KMS-11 (cell line): ENCODE measurements at regions not wholly inside any gene's neighbourhood (a gene's known extent, or its start where the extent isn't known, plus 50 kb on each side); places are given as distances from the start of the nearest gene placed in this dataset.

Experiments used
- H2AFZ ChIP-seq: fragments of 200-600 bp; sonication (generic); 2 replicates; pipeline ENCODE4 v1.6.1; 2016; ENCODE audit warnings: antibody characterized with exemption, mixed run types, low read depth
- H3K27ac ChIP-seq: fragments of 200-600 bp; sonication (generic); 2 replicates; pipeline ENCODE4 v1.6.1; 2016; ENCODE audit warnings: mild to moderate bottlenecking, mixed run types
- H3K27me3 ChIP-seq: fragments of 200-600 bp; sonication (generic); 2 replicates; pipeline ENCODE4 v1.6.1; 2017; ENCODE audit warnings: mild to moderate bottlenecking, low read depth, mixed run types, moderate library complexity; ENCODE audit not compliant: insufficient read depth
- H3K36me3 ChIP-seq: fragments of 200-600 bp; sonication (generic); 2 replicates; pipeline ENCODE4 v1.6.1; 2017; ENCODE audit warnings: mild to moderate bottlenecking, mixed run types; ENCODE audit not compliant: insufficient read depth
- H3K4me1 ChIP-seq: fragments of 200-600 bp; sonication (generic); 2 replicates; pipeline ENCODE4 v1.6.1; 2016; ENCODE audit warnings: mild to moderate bottlenecking, low read depth, mixed run types; ENCODE audit not compliant: poor library complexity, severe bottlenecking
- H3K4me2 ChIP-seq: fragments of 200-600 bp; sonication (generic); 2 replicates; pipeline ENCODE4 v1.7.0; 2016; ENCODE audit warnings: mild to moderate bottlenecking, mixed run types
- H3K4me3 ChIP-seq: fragments of 200-600 bp; sonication (generic); IDR thresholded peaks from 2 replicates; pipeline ENCODE4 v1.6.1; 2017; ENCODE audit warnings: low read depth, low read length, mixed read lengths; ENCODE audit not compliant: insufficient read depth
- H3K79me2 ChIP-seq: fragments of 200-600 bp; sonication (generic); 2 replicates; pipeline ENCODE4 v1.6.1; 2016; ENCODE audit warnings: low read depth, mixed run types; ENCODE audit not compliant: insufficient read depth
- H3K9ac ChIP-seq: fragments of 200-600 bp; sonication (generic); 2 replicates; pipeline ENCODE4 v1.6.1; 2016; ENCODE audit warnings: mild to moderate bottlenecking, mixed run types
- H4K20me1 ChIP-seq: fragments of 200-600 bp; sonication (generic); 2 replicates; pipeline ENCODE4 v1.6.1; 2016; ENCODE audit warnings: mild to moderate bottlenecking, mixed run types; ENCODE audit not compliant: insufficient read depth
- TF ChIP-seq, protein P1 (sequence below): fragments of 200-600 bp; sonication (generic); conservative IDR thresholded peaks from 2 replicates; pipeline ENCODE4 v1.6.1; 2017; ENCODE audit warnings: low read depth, mild to moderate bottlenecking, antibody characterized with exemption, low read length, moderate library complexity, mixed read lengths

DNA sequence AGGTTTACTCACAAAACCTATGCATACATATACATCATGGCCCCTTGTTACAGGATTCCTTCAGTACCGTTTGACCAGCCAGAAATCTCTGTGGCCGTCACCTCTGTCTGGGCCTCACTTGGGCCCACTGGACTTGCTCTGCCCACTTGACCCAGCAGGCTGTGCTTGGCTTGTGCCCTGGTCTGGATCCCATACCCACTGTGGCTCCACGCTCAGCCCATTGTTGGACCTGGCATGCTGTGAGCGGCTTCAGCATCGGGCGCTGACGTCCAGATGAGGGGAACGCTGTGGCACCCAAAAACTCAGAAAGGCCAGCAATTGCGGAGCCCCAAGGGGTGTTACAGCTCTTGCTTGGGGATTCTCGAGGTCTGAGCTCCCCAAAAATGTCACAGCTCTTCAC lies 733.6 kb downstream of the PLOD2 start:
- H3K4me1 ChIP-seq, result no peaks in the 10 kb centered on the region
- H3K79me2 ChIP-seq, result no peaks in the 10 kb centered on the region
- H3K27me3 ChIP-seq, result no peaks in the 10 kb centered on the region
- no peaks in the 10 kb centered on the region for H4K20me1 ChIP-seq
- H3K4me2 ChIP-seq, result no peak overlapping the region
- no peak overlapping the region for H3K9ac ChIP-seq
- no peak overlapping the region for H3K27ac ChIP-seq
- H2AFZ ChIP-seq, result no peak overlapping the region
- H3K4me3 ChIP-seq, result no peak overlapping the region
- no peaks in the 10 kb centered on the region for H3K36me3 ChIP-seq
- TF ChIP-seq, protein P1, sequence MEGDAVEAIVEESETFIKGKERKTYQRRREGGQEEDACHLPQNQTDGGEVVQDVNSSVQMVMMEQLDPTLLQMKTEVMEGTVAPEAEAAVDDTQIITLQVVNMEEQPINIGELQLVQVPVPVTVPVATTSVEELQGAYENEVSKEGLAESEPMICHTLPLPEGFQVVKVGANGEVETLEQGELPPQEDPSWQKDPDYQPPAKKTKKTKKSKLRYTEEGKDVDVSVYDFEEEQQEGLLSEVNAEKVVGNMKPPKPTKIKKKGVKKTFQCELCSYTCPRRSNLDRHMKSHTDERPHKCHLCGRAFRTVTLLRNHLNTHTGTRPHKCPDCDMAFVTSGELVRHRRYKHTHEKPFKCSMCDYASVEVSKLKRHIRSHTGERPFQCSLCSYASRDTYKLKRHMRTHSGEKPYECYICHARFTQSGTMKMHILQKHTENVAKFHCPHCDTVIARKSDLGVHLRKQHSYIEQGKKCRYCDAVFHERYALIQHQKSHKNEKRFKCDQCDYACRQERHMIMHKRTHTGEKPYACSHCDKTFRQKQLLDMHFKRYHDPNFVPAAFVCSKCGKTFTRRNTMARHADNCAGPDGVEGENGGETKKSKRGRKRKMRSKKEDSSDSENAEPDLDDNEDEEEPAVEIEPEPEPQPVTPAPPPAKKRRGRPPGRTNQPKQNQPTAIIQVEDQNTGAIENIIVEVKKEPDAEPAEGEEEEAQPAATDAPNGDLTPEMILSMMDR, result no peak

DNA sequence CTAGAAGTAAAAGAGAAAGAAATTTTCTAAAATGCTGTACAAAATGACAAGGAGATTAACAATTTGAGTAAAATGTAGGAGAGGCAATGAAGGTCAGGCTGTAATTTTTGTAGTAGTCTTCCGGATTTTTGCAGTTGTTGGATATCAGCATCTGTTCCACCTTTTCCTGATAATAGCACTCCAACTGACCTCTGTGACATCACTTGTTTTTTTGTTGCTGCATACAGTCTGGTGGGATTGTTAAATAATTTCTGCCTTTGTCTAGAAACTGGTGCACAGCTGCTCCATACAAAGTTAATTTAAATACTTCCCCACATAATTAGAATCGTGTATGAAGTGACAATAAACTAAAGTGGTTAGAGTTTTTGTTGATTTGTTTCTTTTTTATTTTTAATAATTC lies 731.4 kb downstream of the PLOD2 start:
- no peak overlapping the region for H3K4me3 ChIP-seq
- H3K79me2 ChIP-seq, result no peaks in the 10 kb centered on the region
- H3K27me3 ChIP-seq, result no peaks in the 10 kb centered on the region
- TF ChIP-seq, protein P1, result no peak
- H3K27ac ChIP-seq, result no peak overlapping the region
- H3K4me2 ChIP-seq, result no peak overlapping the region
- H3K9ac ChIP-seq, result no peak overlapping the region
- H2AFZ ChIP-seq, result no peak overlapping the region
- H4K20me1 ChIP-seq, result no peaks in the 10 kb centered on the region; the same call in 1 of the 2 replicates
- H3K4me1 ChIP-seq, result no peaks in the 10 kb centered on the region
- H3K36me3 ChIP-seq, result no peaks in the 10 kb centered on the region

DNA sequence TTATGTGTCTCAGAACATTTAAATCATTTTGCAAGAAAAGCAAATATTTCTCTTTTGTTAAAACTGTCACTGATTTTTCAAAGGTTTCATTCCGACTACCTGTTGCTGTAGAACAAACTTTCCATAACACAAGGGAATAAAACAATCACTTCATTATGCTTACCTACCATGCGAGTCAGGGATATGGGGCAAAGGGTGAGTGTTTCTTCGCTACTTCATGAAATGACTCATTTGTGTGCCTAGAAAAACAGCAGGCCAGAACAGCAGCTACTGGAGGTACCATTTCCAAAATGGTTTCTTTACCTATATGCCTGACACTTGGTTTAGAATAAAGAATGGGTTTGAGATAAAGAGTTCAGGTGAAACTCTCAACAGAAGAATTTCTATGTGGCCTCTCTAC lies 712.5 kb downstream of the PLOD2 start:
- Histone ChIP-seq H2AFZ (no peak overlapping the region), H4K20me1 (no peaks in the 10 kb centered on the region), H3K27ac (no peak overlapping the region), H3K79me2 (no peaks in the 10 kb centered on the region), H3K4me1 (no peaks in the 10 kb centered on the region), H3K9ac (no peak overlapping the region), H3K4me3 (no peak overlapping the region), H3K36me3 (no peaks in the 10 kb centered on the region), H3K27me3 (no peaks in the 10 kb centered on the region), H3K4me2 (no peak overlapping the region)
- TF ChIP-seq, protein P1, result no peak

DNA sequence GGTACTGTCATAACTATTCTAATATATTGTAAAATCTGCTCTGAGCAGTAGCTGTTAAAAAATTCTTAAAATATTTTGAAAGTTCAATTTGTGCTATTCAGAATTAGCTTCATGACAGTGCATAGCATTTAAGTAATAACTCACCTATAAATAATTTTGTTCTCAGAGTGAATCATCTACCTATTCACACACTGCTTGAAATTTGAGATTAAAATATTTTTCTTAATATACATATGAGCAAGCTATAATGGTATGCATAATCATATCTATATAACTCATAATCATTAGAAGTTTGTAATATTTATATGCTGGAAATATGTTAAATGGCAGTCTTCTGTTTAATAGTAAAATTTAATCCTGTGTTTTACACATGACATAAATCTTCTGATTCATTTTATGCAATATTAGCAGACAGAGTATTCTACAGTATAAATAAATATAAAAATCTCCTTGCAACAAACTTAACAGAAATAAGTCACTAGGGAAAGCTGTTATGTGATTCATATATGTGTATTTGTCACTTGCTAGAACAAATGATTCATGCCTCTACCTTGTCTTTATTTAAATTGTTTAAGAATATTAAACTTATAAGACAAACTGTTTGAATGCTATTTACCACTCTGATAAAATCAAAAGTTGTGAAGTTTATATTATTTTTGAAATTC lies 710.8 kb downstream of the PLOD2 start:
- no peaks in the 10 kb centered on the region for H4K20me1 ChIP-seq
- no peak overlapping the region for H2AFZ ChIP-seq
- no peaks in the 10 kb centered on the region for H3K4me1 ChIP-seq
- no peaks in the 10 kb centered on the region for H3K27me3 ChIP-seq
- no peak overlapping the region for H3K27ac ChIP-seq
- H3K79me2 ChIP-seq, result no peaks in the 10 kb centered on the region
- H3K36me3 ChIP-seq, result no peaks in the 10 kb centered on the region
- TF ChIP-seq, protein P1, result no peak
- H3K9ac ChIP-seq, result no peak overlapping the region
- H3K4me2 ChIP-seq, result no peak overlapping the region
- no peak overlapping the region for H3K4me3 ChIP-seq
